GM18951 (cell line): ENCODE measurements at regions not wholly inside any gene's neighbourhood (a gene's known extent, or its start where the extent isn't known, plus 50 kb on each side); places are given as distances from the start of the nearest gene placed in this dataset.
"Not testable (repeated sequence)": the region's sequence is repeated elsewhere in the genome, so short reads cannot be mapped to it uniquely, and the experiment has no call there.

Experiments used
- POLR2A ChIP-seq: IDR thresholded peaks from 4 replicates; pipeline ENCODE4 v1.6.1; 2011; ENCODE audit warnings: mild to moderate bottlenecking; ENCODE audit not compliant: insufficient read length, insufficient read depth; ENCODE audit errors: extremely low read depth
- in situ Hi-C: fragments of 300-500 bp; cut with MboI; formaldehyde crosslinking; loops from one replicate; pipeline ENCODE4 v1.12.0; 2022; ENCODE audit warnings: low sequenced_read_pairs, mixed read lengths, inconsistent platforms; ENCODE audit not compliant: unreplicated experiment

- TF ChIP-seq POLR2A, result no peak
- in situ Hi-C loops, result no loop called here
Observed at GRCh38 chr14:27211741-27212140, 613.9 kb upstream of the NOVA1 start.

- in situ Hi-C loops, result no loop called here
Observed at GRCh38 chr14:27222671-27223070, 624.8 kb upstream of the NOVA1 start.

GRCh38 chr14:27223906-27224305, 626.1 kb upstream of the NOVA1 start:
- TF ChIP-seq POLR2A, result no peak
- in situ Hi-C loops, result no loop called here

More at GRCh38 chr14:27222671-27223070, 624.8 kb upstream of the NOVA1 start:
- no peak for TF ChIP-seq POLR2A

- TF ChIP-seq POLR2A, result no peak
- in situ Hi-C loops, result no loop called here
Observed at GRCh38 chr14:27228053-27228452, 630.2 kb upstream of the NOVA1 start.

GRCh38 chr14:27234331-27234730, 636.5 kb upstream of the NOVA1 start:
- in situ Hi-C loops, result no loop called here
- no peak for TF ChIP-seq POLR2A

- TF ChIP-seq POLR2A, result no peak
- in situ Hi-C loops, result no loop called here
Observed at GRCh38 chr14:27236601-27237000, 638.8 kb upstream of the NOVA1 start.

- TF ChIP-seq POLR2A, result no peak
- in situ Hi-C loops, result no loop called here
Observed at GRCh38 chr14:27242874-27243273, 645.0 kb upstream of the NOVA1 start.

- no peak for TF ChIP-seq POLR2A
- in situ Hi-C loops, result no loop called here
Observed at GRCh38 chr14:27243365-27243764, 645.5 kb upstream of the NOVA1 start.

- no peak for TF ChIP-seq POLR2A
- in situ Hi-C loops, result no loop called here
Observed at GRCh38 chr14:27245947-27246346, 648.1 kb upstream of the NOVA1 start.

GRCh38 chr14:27253966-27254365, 656.1 kb upstream of the NOVA1 start:
- no peak for TF ChIP-seq POLR2A
- in situ Hi-C loops, result no loop called here

GRCh38 chr14:27256805-27257204, 659.0 kb upstream of the NOVA1 start:
- in situ Hi-C loops, result no loop called here
- TF ChIP-seq POLR2A, result no peak

GRCh38 chr14:27267876-27268275, 670.0 kb upstream of the NOVA1 start:
- no peak for TF ChIP-seq POLR2A
- in situ Hi-C loops, result no loop called here

GRCh38 chr14:27270716-27271115, 672.9 kb upstream of the NOVA1 start:
- in situ Hi-C loops, result no loop called here

GRCh38 chr14:27278341-27278740, 680.5 kb upstream of the NOVA1 start:
- in situ Hi-C loops, result no loop called here
- no peak for TF ChIP-seq POLR2A

More at GRCh38 chr14:27270716-27271115, 672.9 kb upstream of the NOVA1 start:
- no peak for TF ChIP-seq POLR2A

- TF ChIP-seq POLR2A, result no peak
- in situ Hi-C loops, result no loop called here
Observed at GRCh38 chr14:27305441-27305945, 707.7 kb upstream of the NOVA1 start.

- in situ Hi-C loops, result not testable (repeated sequence)
Observed at GRCh38 chr14:27312730-27313129, 714.9 kb upstream of the NOVA1 start.
